Activated CD4-positive, alpha-beta T cell treated with anti-CD3 and anti-CD28 coated beads for 36 hours (primary cell): ENCODE measurements at regions not wholly inside any gene's neighbourhood (a gene's known extent, or its start where the extent isn't known, plus 50 kb on each side); places are given as distances from the start of the nearest gene placed in this dataset.

Experiments used
- ATAC-seq: fragments of 200-7000 bp; cut with Tn5 transposase; one replicate; pipeline ENCODE4 v1.10.0; 2021; ENCODE audit warnings: mild to moderate bottlenecking, moderate library complexity
- CTCF ChIA-PET: fragments of 350-600 bp; sonication (Branson Sonifier 250); formaldehyde crosslinking; loops from one replicate; lab custom pipeline; 2021; ENCODE audit warnings: antibody characterized with exemption; lab: Charles Lee
- POLR2A ChIA-PET: fragments of 350-600 bp; sonication (Branson Sonifier 250); formaldehyde crosslinking; loops from one replicate; lab custom pipeline; 2021; ENCODE audit warnings: antibody characterized with exemption, inconsistent platforms; lab: Charles Lee
- DNase-seq: peaks from one replicate; pipeline ENCODE4 v3.0.0-alpha.2; 2020
- H3K27ac Mint-ChIP-seq: one replicate; pipeline ENCODE4 v1.8.0; 2021; ENCODE audit warnings: mixed read lengths
- H3K27me3 Mint-ChIP-seq: one replicate; pipeline ENCODE4 v1.8.0; 2021; ENCODE audit warnings: mixed read lengths
- H3K36me3 Mint-ChIP-seq: one replicate; pipeline ENCODE4 v1.8.0; 2021; ENCODE audit warnings: low read depth, mixed read lengths
- H3K4me1 Mint-ChIP-seq: one replicate; pipeline ENCODE4 v1.8.0; 2021; ENCODE audit warnings: mixed read lengths
- H3K4me3 Mint-ChIP-seq: one replicate; pipeline ENCODE4 v1.8.0; 2021; ENCODE audit warnings: mild to moderate bottlenecking, moderate library complexity, mixed read lengths
- H3K9me3 Mint-ChIP-seq: one replicate; pipeline ENCODE4 v1.8.0; 2021; ENCODE audit warnings: low read depth, mixed read lengths
- intact Hi-C, 2 experiments: fragments of 100-400 bp; cut with DNase I in 1 of 2; cut with micrococcal nuclease in 1 of 2; formaldehyde crosslinking; loops; one replicate each; pipeline versions ENCODE4 v1.14.2 to v1.15.1; 2022 to 2024; cut with DNase I, micrococcal nuclease

DNA sequence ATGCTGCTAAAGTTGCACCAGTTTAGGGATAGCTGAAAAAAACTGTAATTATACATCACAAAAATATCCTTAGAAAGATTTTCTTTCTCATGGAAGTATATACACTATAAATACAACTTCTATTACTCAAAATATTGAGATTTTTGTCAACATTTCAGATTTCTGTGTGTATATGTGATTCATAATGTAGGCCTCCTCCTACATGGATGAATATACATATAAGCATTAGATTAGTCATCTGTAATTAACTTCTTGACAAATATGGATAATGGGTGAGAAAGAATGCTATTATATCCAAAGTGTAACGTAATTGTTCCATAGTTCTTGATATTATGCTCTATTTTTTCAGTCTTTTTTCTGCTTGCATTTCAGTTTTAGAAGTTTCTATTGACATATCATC is 124.9 kb downstream of the CBLL2 start:
- ChIA-PET CTCF (no interaction called here), POLR2A (no interaction called here)
- Mint-ChIP-seq H3K36me3 (no peaks in the 10 kb centered on the region), H3K27me3 (no peaks in the 10 kb centered on the region), H3K4me1 (no peaks in the 10 kb centered on the region), H3K9me3 (no peaks in the 10 kb centered on the region), H3K4me3 (no peak overlapping the region), H3K27ac (no peak overlapping the region)
- ATAC-seq (no peak), DNase-seq (no peak)
- intact Hi-C loops = no loop called here

DNA sequence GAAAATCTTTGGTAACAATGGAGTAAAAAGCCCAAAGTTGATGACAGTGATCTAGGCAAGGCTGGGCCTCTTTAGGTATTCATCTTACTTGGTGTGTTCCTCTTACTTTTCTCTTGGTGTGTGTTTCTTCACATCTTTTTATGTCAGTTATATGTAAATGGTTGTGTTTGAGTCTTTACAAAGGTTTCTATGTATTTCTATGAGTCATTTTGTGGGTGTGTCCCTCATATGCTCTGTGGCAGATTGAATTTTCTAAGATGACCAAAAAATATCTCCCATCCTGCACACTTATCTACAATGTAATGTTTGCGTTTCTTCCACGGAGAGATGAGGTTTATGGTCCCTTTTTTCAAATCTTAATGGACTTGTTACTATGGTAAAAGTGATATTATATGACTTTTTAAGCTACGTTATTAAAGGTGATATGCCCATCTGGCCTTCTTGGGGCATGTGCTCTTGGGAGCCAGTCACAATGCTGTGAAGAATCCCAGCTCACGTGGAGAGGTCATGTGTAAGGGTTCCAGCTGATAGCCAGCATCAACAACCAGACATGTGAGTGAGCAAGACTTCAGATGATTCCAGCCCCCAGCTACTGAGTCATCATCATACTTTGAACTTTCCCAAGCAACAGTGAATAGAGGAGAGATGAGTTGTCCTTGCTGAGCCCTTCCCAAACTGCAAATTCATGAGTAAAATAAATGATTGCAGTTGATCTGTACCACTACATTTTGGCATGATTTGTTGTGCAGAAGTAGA is 126.9 kb downstream of the CBLL2 start:
- Mint-ChIP-seq H3K36me3 (no peaks in the 10 kb centered on the region), H3K27me3 (no peaks in the 10 kb centered on the region), H3K4me1 (no peaks in the 10 kb centered on the region), H3K9me3 (no peaks in the 10 kb centered on the region), H3K4me3 (no peak overlapping the region), H3K27ac (no peak overlapping the region)
- no peak for ATAC-seq
- intact Hi-C loops = no loop called here
- POLR2A ChIA-PET = no interaction called here
- DNase-seq = no peak
- CTCF ChIA-PET = interaction anchor here (0.6 to 0.7 kb wide), 2 partner anchors 20 to 123 kb away, joined by 3 read pairs; no protein-coding TSS in a partner anchor

DNA sequence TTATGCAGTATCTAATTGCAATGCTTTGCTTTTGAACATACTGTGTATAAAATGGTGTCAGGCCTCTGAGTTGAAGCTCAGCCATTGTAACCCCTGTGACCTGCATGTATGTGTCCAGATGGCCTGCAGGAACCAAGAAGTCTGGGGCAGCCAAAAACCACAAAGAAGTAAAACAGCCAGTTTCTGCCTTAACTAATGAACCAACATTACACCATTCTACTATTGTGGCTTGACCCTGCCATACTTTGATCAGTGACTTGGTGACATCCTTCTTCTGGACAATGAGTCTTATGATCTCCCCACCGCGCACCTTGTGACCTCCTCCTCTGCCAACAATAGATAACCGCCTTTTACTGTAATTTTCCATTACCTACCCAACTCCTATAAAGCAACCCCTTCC is 131.6 kb downstream of the CBLL2 start:
- Mint-ChIP-seq H3K27me3 (no peaks in the 10 kb centered on the region), H3K4me3 (no peak overlapping the region), H3K9me3 (no peaks in the 10 kb centered on the region), H3K27ac (no peak overlapping the region), H3K36me3 (no peaks in the 10 kb centered on the region), H3K4me1 (no peaks in the 10 kb centered on the region)
- POLR2A ChIA-PET = no interaction called here
- intact Hi-C loops = no loop called here
- CTCF ChIA-PET = no interaction called here
- ATAC-seq (no peak), DNase-seq (no peak)

DNA sequence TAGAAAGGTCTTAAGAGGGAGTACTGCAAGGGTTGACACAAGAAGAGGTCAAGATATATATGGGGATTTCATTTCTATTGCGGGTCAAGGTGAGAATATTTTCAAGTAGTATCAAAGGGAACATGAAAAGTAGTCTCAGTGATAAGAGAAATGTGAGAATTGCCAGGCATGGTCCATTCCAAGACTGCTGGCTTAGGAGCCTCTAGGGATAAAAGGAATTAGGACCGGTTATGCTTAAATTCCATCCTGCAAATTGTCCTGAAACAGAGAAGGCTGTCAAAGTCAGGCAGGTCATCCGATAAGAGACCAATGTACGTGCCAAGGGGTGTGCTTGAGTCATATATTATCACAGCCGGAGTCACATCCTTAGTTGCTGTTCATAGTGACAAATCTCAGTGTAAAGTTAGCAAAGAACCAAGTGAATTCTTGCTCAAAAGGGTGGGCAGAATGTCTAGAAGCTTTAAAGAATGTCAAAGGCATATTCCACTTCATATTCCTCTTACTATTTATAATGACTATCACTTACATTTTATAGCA is 133.6 kb downstream of the CBLL2 start:
- intact Hi-C loops = no loop called here
- DNase-seq (no peak), ATAC-seq (no peak)
- Mint-ChIP-seq H3K36me3 (no peaks in the 10 kb centered on the region), H3K4me1 (no peaks in the 10 kb centered on the region), H3K4me3 (no peak overlapping the region), H3K27me3 (no peaks in the 10 kb centered on the region), H3K27ac (no peak overlapping the region), H3K9me3 (no peaks in the 10 kb centered on the region)
- ChIA-PET POLR2A (no interaction called here), CTCF (no interaction called here)

DNA sequence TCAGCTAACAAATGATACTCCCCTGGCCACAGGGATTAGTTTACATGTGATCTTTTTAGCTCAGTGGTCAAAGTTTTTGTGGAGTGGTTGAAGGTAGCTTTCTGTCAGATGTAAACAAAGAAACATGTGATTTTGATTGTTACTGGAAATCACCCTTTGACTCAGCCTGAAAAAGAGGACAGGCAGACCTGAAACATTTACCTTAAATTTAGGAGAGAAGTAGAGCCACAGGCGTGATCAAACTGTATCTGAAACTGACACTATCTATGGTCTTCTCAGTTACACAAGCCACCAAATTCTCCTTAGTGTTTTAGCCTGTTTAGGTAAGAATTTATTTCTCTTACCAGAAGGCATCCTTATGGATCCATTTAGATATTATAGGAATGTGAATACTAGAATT is 136.7 kb downstream of the CBLL2 start:
- ATAC-seq = no peak
- H3K36me3 Mint-ChIP-seq = no peaks in the 10 kb centered on the region

DNA sequence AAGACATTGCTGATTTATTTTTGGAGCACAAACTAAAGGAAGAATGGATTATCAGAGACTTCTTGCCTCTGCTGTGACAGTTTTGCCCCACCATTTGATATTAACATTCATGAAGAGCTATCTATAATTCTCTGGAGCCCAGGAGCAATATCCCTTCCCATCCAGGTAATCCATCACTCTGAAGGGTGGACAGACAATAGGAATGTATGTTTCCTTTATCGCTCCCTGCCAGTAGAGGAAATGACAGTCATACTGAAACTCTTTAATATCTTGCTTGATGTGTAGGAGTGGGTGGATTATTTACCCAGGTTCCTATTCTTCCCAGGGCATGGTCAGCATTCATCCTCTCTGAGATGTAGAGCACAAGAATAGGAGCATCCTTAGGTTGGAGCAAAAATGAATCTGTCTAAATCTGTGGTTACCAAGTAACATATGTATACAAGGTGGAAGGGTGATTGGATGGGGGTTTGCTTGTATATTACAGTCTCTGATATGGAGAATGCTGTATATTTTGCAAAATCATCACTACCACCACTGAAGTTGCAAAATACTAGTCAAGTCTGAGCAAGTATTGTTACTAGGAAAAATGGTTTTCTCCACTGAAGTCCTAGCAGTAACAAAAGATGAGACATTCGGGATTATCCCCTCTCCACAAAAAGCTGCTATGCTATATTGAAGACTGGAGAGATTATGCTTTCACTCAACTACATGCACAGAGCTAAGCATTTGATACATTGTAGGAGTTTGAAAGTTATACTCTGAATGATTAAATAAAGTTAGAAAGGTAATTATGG is 151.6 kb downstream of the CBLL2 start:
- Mint-ChIP-seq H3K9me3 (peaks cover 2% of the 10 kb centered on the region), H3K4me1 (no peaks in the 10 kb centered on the region), H3K4me3 (no peak overlapping the region), H3K27ac (no peak overlapping the region), H3K27me3 (no peaks in the 10 kb centered on the region), H3K36me3 (no peaks in the 10 kb centered on the region)
- intact Hi-C loops = no loop called here
- DNase-seq = no peak
- no peak for ATAC-seq
- ChIA-PET POLR2A (no interaction called here), CTCF (no interaction called here)

More for the DNA sequence above, 136.7 kb downstream of the CBLL2 start:
- Mint-ChIP-seq H3K9me3 (no peaks in the 10 kb centered on the region), H3K27me3 (no peaks in the 10 kb centered on the region), H3K4me1 (no peaks in the 10 kb centered on the region), H3K4me3 (no peak overlapping the region), H3K27ac (no peak overlapping the region)
- DNase-seq = no peak
- ChIA-PET CTCF (no interaction called here), POLR2A (no interaction called here)
- intact Hi-C loops = no loop called here

DNA sequence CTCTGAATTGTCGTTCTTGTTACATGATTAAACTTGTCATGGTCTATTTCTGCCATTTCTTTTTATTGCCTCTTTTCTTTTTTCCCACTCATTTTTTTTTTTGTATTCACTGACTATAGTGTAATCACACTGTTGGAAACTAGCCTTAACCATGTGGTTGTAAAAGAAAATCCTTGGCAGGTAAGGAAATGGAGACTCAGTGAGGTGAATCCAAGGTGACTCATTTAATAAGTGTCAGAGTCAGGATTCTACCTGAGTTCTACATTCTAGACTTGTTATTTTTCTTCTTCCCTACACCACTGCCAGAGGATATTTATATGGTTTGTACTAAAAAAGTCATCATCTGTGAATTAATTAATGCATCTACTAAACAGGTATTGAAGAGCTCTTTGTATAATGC is 152.2 kb downstream of the CBLL2 start:
- CTCF ChIA-PET = no interaction called here
- Mint-ChIP-seq H3K4me3 (no peak overlapping the region), H3K27ac (no peak overlapping the region), H3K4me1 (no peaks in the 10 kb centered on the region), H3K36me3 (no peaks in the 10 kb centered on the region), H3K27me3 (peaks cover 1% of the 10 kb centered on the region), H3K9me3 (peaks cover 2% of the 10 kb centered on the region)
- POLR2A ChIA-PET = no interaction called here
- no peak for ATAC-seq
- no peak for DNase-seq
- intact Hi-C loops = no loop called here

DNA sequence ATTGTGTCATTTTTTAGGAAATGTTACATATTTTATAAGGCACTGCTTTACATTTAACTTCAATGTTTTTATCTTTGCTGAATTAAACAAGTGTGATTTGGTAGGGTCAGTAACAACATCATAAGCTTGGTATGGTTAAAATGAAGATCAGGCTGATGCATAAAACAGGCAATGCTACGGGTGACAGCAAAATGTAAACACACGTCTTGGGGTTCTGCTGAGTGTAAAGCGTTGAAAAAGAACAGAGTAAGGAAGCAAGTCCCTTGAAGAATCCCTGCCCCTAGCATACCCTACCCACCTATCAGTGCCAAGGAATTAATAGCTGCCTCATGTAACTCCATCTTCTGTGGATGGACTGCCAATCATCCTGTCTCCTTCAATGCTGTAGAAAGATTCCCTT is 157.0 kb downstream of the CBLL2 start:
- POLR2A ChIA-PET = no interaction called here
- Mint-ChIP-seq H3K9me3 (peaks cover 2% of the 10 kb centered on the region), H3K4me1 (no peaks in the 10 kb centered on the region), H3K27me3 (peaks cover 1% of the 10 kb centered on the region), H3K27ac (no peak overlapping the region), H3K4me3 (no peak overlapping the region), H3K36me3 (no peaks in the 10 kb centered on the region)
- ATAC-seq = no peak
- intact Hi-C loops = no loop called here
- CTCF ChIA-PET = no interaction called here
- DNase-seq = no peak

DNA sequence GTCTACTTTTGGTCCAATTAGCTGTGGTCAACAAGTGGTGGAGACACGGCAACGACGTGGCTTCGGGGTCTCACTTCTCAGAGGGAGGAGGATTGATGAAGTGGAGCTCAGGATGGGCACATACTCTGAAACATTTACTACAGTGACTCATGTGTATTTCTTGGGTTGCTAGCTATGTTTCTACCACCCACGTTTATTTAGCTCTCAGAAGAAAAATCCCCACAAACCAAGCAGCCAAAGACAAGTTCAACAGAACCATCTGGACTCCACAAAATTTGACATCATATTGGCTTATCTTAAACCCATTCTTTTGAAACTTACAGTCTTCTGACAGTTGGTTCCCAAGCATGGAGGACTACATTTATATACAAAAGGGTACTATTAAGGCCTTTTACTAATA is 158.0 kb downstream of the CBLL2 start:
- ChIA-PET POLR2A (no interaction called here), CTCF (no interaction called here)
- no peaks in the 10 kb centered on the region for H3K4me1 Mint-ChIP-seq
- no peak for ATAC-seq
- H3K4me3 Mint-ChIP-seq = no peak overlapping the region
- intact Hi-C loops = no loop called here
- peaks cover 2% of the 10 kb centered on the region for H3K9me3 Mint-ChIP-seq
- H3K27me3 Mint-ChIP-seq = peaks cover 1% of the 10 kb centered on the region
- H3K36me3 Mint-ChIP-seq = no peaks in the 10 kb centered on the region
- H3K27ac Mint-ChIP-seq = no peak overlapping the region
- DNase-seq = no peak

DNA sequence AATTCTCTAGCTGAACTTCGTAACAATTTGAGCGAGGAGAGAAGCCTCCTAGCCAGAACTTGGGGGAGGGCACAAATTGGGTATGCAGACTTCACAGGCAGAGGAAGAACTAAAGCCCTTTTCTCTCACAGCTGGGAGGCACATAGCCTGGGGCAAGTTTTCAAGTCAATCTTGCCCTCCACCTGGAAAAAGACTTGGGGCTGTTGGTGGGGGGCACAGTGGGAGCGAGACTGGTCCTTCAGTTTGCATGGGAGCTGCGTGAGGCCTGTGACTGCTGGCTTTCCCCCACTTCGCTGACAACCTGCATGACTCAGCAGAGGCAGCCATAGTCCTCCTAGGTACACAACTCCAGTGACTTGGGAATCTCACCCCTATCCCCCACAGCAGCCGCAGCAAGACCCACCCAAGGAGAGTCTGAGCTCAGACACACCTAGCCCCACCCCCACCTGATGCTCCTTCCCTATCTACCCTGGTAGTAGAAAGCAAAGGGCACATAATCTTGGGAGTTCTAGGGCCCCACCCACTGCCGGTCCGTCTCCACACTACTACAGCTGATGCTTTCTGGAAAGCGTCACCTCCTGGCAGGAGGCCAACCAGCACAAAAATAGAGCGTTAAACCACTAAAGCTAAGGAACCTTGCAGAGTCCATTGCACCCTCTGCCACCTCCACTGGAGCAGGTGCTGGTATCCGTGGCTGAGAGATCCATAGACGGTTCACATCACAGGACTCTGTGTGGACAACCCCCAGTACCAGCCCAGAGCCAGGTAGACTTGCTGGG is 160.8 kb downstream of the CBLL2 start:
- ChIA-PET CTCF (no interaction called here), POLR2A (no interaction called here)
- Mint-ChIP-seq H3K4me1 (no peaks in the 10 kb centered on the region), H3K36me3 (no peaks in the 10 kb centered on the region), H3K4me3 (no peak overlapping the region), H3K27ac (no peak overlapping the region), H3K9me3 (no peaks in the 10 kb centered on the region), H3K27me3 (peaks cover 1% of the 10 kb centered on the region)
- ATAC-seq (no peak), DNase-seq (no peak)
- intact Hi-C loops = no loop called here

DNA sequence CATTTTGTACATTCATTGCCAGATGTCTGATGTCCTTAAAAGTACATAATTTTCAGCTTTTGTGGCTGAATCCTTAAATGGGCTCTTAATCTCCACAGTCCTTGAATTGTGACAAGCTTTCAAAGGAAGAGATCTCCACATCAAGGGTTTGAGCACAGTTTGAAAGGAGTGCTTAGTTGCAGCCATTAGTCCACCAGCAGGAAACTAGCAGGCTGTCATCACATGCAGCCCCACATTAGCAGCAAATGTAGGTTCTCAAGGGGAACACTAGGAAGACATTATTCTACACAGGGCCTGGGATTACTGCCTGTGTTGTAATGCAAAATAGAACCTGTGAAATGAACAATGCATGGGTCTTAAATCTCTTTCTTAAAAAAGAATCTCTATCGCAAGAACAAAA is 173.2 kb downstream of the CBLL2 start:
- DNase-seq = no peak
- intact Hi-C loops = no loop called here
- ChIA-PET CTCF (no interaction called here), POLR2A (no interaction called here)
- no peaks in the 10 kb centered on the region for H3K4me1 Mint-ChIP-seq
- H3K27ac Mint-ChIP-seq = no peak overlapping the region
- H3K27me3 Mint-ChIP-seq = no peaks in the 10 kb centered on the region
- no peaks in the 10 kb centered on the region for H3K9me3 Mint-ChIP-seq
- no peak overlapping the region for H3K4me3 Mint-ChIP-seq
- H3K36me3 Mint-ChIP-seq = no peaks in the 10 kb centered on the region
- no peak for ATAC-seq
